NOMO-1 treated with DMSO at 0.1 percent for 48 hours (cell line): ENCODE measurements at regions not wholly inside any gene's neighbourhood (a gene's known extent, or its start where the extent isn't known, plus 50 kb on each side); places are given as distances from the start of the nearest gene placed in this dataset.

Experiments
- DNase-seq: peaks from one replicate; lab custom pipeline; 2025; ENCODE audit not compliant: unreplicated experiment; lab: John Stamatoyannopoulos, UW

DNA sequence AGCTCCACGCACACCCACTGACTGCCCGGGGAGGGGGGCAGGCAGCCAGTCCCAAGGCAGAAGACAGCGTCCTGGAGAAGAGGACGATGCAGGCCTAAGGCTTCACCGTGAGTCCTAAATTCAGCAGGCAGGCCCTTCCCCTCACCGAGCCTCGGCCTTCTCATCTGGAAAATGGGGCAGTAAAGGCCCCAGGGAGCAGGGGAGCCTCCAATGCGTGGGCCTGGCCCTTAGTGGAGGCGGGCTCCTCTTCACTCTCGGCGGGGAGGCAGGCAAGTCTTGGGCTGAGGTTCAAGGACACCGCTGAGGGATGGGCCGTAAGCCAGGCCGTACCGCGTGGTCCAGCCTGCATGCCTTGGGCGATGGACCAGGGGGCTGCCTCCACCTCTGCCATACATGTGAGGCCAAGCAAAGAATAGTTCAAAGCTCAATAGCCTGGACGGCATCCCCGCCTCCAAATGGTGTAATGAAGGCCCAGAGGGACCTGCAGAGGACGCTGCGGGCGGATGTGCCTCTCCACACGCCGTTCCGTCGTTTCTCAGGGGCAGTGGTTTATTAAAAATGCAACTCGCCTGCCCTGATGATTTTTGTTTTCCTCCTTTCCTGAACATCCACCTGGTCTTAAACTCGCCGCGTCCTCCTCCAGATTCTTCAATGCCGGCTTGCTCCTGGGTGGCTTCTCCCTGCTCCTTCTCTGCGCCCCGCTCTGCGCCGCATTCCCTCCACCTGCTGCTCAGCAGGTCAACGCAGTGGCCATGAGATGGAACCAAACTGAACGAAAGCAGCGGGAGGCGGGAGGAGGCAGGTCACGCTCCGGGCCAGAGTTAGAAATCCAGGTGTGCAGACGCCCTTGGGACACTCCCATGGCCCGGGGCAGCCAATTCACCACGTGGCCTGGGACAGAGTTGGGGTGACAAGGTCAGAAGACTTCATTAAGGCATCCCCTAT lies 627.8 kb downstream of the TBC1D22A start:
- DNase-seq, result no peak

- DNase-seq, result no peak
Measured at GRCh38 chr22:47389201-47389600, 626.8 kb downstream of the TBC1D22A start.

- no peak for DNase-seq
Measured at GRCh38 chr22:47388778-47389177, 626.3 kb downstream of the TBC1D22A start.

GRCh38 chr22:47388331-47388730 lies 625.9 kb downstream of the TBC1D22A start:
- no peak for DNase-seq

DNA sequence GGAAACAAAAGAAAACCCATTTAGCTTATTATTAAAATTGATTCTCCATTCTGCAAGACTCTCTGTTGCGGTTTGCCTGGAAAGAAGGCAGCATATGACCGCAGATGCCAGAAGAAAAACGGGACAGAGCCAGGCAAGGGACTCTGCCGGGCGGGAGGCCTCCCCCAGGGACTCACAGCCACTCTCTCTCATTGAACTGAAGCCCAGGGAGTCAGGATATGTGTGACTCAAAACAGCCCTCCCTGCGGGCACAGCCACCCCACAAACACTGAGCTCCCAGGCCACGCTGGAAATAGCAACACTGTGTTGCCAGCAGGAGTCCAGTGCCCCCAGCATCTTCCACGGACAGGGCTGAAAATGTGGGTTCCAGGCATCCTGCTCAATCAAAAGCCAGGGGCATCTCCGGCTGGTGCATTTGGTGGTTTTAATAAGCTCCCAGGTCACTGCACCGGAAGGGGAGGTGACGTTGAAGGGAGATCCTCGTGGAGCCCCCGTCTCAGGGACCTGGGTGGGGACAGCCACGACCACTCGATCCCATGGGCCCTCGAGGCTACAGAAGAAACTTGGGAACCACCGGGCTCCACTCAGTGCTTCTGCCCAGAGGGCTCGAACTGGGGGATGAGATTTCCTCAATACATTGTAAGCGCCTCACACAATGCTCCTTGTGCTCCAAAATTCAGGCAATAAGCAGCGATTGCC lies 624.5 kb downstream of the TBC1D22A start:
- DNase-seq, result no peak

GRCh38 chr22:47384977-47385376 lies 622.5 kb downstream of the TBC1D22A start:
- DNase-seq, result no peak

- DNase-seq, result no peak
Measured at GRCh38 chr22:47382164-47382890, 619.9 kb downstream of the TBC1D22A start.

- no peak for DNase-seq
Measured at GRCh38 chr22:47381240-47381639, 618.8 kb downstream of the TBC1D22A start.

- no peak for DNase-seq
Measured at GRCh38 chr22:47380692-47381091, 618.2 kb downstream of the TBC1D22A start.

GRCh38 chr22:47379037-47379436 lies 616.6 kb downstream of the TBC1D22A start:
- no peak for DNase-seq

- DNase-seq, result no peak
Measured at GRCh38 chr22:47377926-47378560, 615.6 kb downstream of the TBC1D22A start.

GRCh38 chr22:47376901-47377505 lies 614.6 kb downstream of the TBC1D22A start:
- DNase-seq, result no peak

DNA sequence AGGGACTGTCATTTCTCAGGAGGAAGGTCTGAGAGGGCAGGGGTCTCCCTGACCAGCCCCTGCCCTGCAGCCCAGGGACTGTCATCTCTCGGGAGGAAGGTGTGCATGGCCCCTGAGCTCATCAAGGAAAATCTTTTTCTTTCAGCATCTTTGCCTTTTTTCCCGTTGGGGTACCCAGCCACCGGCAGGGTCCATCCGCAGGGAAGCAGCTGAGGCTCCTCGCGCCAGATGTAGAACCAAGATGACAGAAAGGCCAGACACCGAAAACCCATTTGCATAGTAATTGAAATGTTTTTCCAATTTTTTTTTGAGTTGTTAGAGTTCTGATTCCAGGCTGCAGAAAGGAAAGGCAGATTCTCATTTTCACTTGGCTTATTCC lies 613.9 kb downstream of the TBC1D22A start:
- no peak for DNase-seq

- no peak for DNase-seq
Measured at GRCh38 chr22:47375621-47376321, 613.3 kb downstream of the TBC1D22A start.

- no peak for DNase-seq
Measured at GRCh38 chr22:47374901-47375575, 612.6 kb downstream of the TBC1D22A start.

GRCh38 chr22:47374273-47374771 lies 611.9 kb downstream of the TBC1D22A start:
- DNase-seq, result no peak

GRCh38 chr22:47373648-47374272 lies 611.3 kb downstream of the TBC1D22A start:
- DNase-seq, result no peak

DNA sequence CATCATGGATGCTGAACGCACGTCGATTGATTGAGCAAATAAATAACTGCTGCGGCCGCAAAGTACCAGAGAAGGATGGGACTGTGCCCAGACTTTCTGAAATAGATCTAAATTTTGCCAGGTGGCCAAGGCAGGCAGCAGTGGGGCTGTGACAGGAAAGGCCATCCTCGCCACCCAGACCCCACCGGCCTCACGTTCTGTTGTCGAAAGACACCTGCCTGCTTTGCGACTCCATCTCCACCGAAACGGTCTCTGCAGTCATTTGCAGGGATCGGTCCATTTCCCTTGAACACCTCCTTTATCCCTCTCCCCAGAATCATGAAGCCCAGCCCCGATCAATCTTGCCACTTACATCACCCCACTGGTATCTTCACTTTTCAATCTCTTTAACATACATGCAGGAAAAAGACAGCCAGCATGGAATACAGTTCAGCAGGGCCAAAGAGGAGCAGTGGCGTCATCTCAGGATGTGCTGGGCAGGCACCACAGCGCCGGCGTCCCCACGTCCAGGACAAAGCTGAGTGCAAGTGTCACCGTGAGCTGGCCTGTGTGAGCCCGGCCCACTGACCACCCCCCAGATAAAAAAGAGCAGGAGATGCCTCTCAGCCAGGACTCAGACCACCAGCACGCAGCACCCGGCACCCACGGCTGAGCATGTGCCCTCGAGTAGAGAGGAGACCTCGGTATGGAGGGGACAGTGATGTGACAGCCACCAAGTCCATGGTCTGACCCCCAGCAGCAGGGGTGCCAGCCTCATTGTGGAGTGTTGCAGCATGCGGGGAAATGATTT lies 610.3 kb downstream of the TBC1D22A start:
- no peak for DNase-seq
